ENCODE measurements at regions not wholly inside any gene's neighbourhood (a gene's known extent, or its start where the extent isn't known, plus 50 kb on each side); places are given as distances from the start of the nearest gene placed in this dataset.

- H3K4me1 ChIP-seq = no peaks in the 10 kb centered on the region
- no peak overlapping the region for H3K4me3 ChIP-seq
- intact Hi-C loops (cut with DNase I; ENCODE audit: low total_unique reads) = no loop called here
- DNase-seq (ENCODE audit: low spot score in 2 of 2) = no peak
- H3K27me3 ChIP-seq = no peaks in the 10 kb centered on the region
- no peak for TF ChIP-seq CTCF (IDR thresholded peaks at IDR 0.05)
- TF ChIP-seq POLR2AphosphoS5 (IDR thresholded peaks at IDR 0.05) = no peak
- TF ChIP-seq POLR2A (IDR thresholded peaks at IDR 0.05) = no peak
- H3K9me3 ChIP-seq = no peaks in the 10 kb centered on the region
- H3K27ac ChIP-seq = no peak overlapping the region
- no peaks in the 10 kb centered on the region for H3K36me3 ChIP-seq
Observed at GRCh38 chr20:19012676-19013075, 199.1 kb downstream of the SCP2D1 start.

GRCh38 chr20:19013907-19014306 lies 198.5 kb upstream of the SLC24A3 start:
- H3K4me1 ChIP-seq = no peaks in the 10 kb centered on the region
- no peaks in the 10 kb centered on the region for H3K9me3 ChIP-seq
- H3K4me3 ChIP-seq = no peak overlapping the region
- TF ChIP-seq POLR2AphosphoS5 (IDR thresholded peaks at IDR 0.05) (no peak), POLR2A (IDR thresholded peaks at IDR 0.05) (no peak), CTCF (IDR thresholded peaks at IDR 0.05) (no peak)
- no peaks in the 10 kb centered on the region for H3K27me3 ChIP-seq
- intact Hi-C loops (cut with DNase I; ENCODE audit: low total_unique reads) = no loop called here
- no peak for DNase-seq (ENCODE audit: low spot score in 2 of 2)
- no peaks in the 10 kb centered on the region for H3K36me3 ChIP-seq
- no peak overlapping the region for H3K27ac ChIP-seq

- no peak for TF ChIP-seq POLR2A (IDR thresholded peaks at IDR 0.05)
- TF ChIP-seq POLR2AphosphoS5 (IDR thresholded peaks at IDR 0.05) = no peak
- H3K9me3 ChIP-seq = no peaks in the 10 kb centered on the region
- no peaks in the 10 kb centered on the region for H3K36me3 ChIP-seq
- no peaks in the 10 kb centered on the region for H3K4me1 ChIP-seq
- DNase-seq (ENCODE audit: low spot score in 2 of 2) = no peak
- H3K27me3 ChIP-seq = no peaks in the 10 kb centered on the region
- H3K4me3 ChIP-seq = no peak overlapping the region
- peak overlapping the region in 1 of 2 donors; percentile 69 for H3K27ac ChIP-seq
- intact Hi-C loops (cut with DNase I; ENCODE audit: low total_unique reads) = loop anchor here (5.0 kb wide), 1 partner anchor 1583 kb away; no protein-coding TSS in a partner anchor
Observed at GRCh38 chr20:19015351-19016139, 196.9 kb upstream of the SLC24A3 start.

- intact Hi-C loops (cut with DNase I; ENCODE audit: low total_unique reads) = loop anchor here (5.0 kb wide), 1 partner anchor 1584 kb away; no protein-coding TSS in a partner anchor
- no peak for TF ChIP-seq CTCF (IDR thresholded peaks at IDR 0.05)
- TF ChIP-seq POLR2AphosphoS5 (IDR thresholded peaks at IDR 0.05) = no peak
- no peak for TF ChIP-seq POLR2A (IDR thresholded peaks at IDR 0.05)
- Histone ChIP-seq H3K4me3 (no peak overlapping the region), H3K36me3 (no peaks in the 10 kb centered on the region), H3K9me3 (no peaks in the 10 kb centered on the region), H3K27me3 (no peaks in the 10 kb centered on the region), H3K27ac (peak overlapping the region in 1 of 2 donors; percentile 69), H3K4me1 (no peaks in the 10 kb centered on the region)
- no peak for DNase-seq (ENCODE audit: low spot score in 2 of 2)
Observed at GRCh38 chr20:19016140-19016497, 196.3 kb upstream of the SLC24A3 start.

GRCh38 chr20:19017104-19017690 lies 195.2 kb upstream of the SLC24A3 start:
- intact Hi-C loops (cut with DNase I; ENCODE audit: low total_unique reads) = loop anchor here (5.0 kb wide), 1 partner anchor 1585 kb away; no protein-coding TSS in a partner anchor

More at GRCh38 chr20:19017104-19017690, 195.2 kb upstream of the SLC24A3 start:
- no peaks in the 10 kb centered on the region for H3K4me1 ChIP-seq
- no peaks in the 10 kb centered on the region for H3K9me3 ChIP-seq
- H3K36me3 ChIP-seq = no peaks in the 10 kb centered on the region
- TF ChIP-seq CTCF (IDR thresholded peaks at IDR 0.05) (no peak), POLR2AphosphoS5 (IDR thresholded peaks at IDR 0.05) (no peak), POLR2A (IDR thresholded peaks at IDR 0.05) (no peak)
- H3K27me3 ChIP-seq = no peaks in the 10 kb centered on the region
- no peak overlapping the region for H3K27ac ChIP-seq
- DNase-seq (ENCODE audit: low spot score in 2 of 2) = no peak
- no peak overlapping the region for H3K4me3 ChIP-seq

Data from breast epithelium (tissue), 4 donors.